GM21447 (cell line): ENCODE measurements at regions not wholly inside any gene's neighbourhood (a gene's known extent, or its start where the extent isn't known, plus 50 kb on each side); places are given as distances from the start of the nearest gene placed in this dataset.

Source experiments
- ATAC-seq: cut with Tn5 transposase; IDR thresholded peaks from one replicate; pipeline ENCODE4 v1.9.1; 2021; ENCODE audit not compliant: unreplicated experiment

- ATAC-seq, result no peak
Observed at GRCh38 chr1:232110281-232111090, 483.9 kb downstream of the DISC1 start.

- ATAC-seq, result no peak
Observed at GRCh38 chr1:232109391-232109790, 482.8 kb downstream of the DISC1 start.

GRCh38 chr1:232108598-232108997, 482.0 kb downstream of the DISC1 start:
- no peak for ATAC-seq

- ATAC-seq, result no peak
Observed at GRCh38 chr1:232106415-232106814, 479.8 kb downstream of the DISC1 start.

GRCh38 chr1:232105561-232105960, 479.0 kb downstream of the DISC1 start:
- ATAC-seq, result no peak

- ATAC-seq, result no peak
Observed at GRCh38 chr1:232101231-232101630, 474.6 kb downstream of the DISC1 start.

- no peak for ATAC-seq
Observed at GRCh38 chr1:232096751-232097150, 470.2 kb downstream of the DISC1 start.
